Smooth muscle cell (in vitro differentiated cells): ENCODE measurements at regions not wholly inside any gene's neighbourhood (a gene's known extent, or its start where the extent isn't known, plus 50 kb on each side); places are given as distances from the start of the nearest gene placed in this dataset.

Source experiments
- DNase-seq: peaks from one replicate; lab custom pipeline; 2025; ENCODE audit not compliant: unreplicated experiment; lab: John Stamatoyannopoulos, UW
- H2AFZ ChIP-seq: fragments of 200-600 bp; sonication (generic); 2 replicates; pipeline ENCODE4 v1.6.0; 2016; ENCODE audit warnings: antibody characterized with exemption, low read depth, mild to moderate bottlenecking
- H3F3A ChIP-seq: fragments of 200-600 bp; sonication (generic); 2 replicates; pipeline ENCODE4 v1.6.0; 2017; ENCODE audit warnings: antibody characterized with exemption, low read depth
- H3K27ac ChIP-seq: fragments of 200-600 bp; sonication (generic); 2 replicates; pipeline ENCODE4 v1.5.1; 2016; ENCODE audit warnings: low read depth, mild to moderate bottlenecking
- H3K27me3 ChIP-seq: fragments of 200-600 bp; sonication (generic); 2 replicates; pipeline ENCODE4 v1.6.1; 2016; ENCODE audit warnings: low read depth, mild to moderate bottlenecking
- H3K36me3 ChIP-seq: fragments of 200-600 bp; sonication (generic); 2 replicates; pipeline ENCODE4 v1.5.1; 2016; ENCODE audit warnings: low read depth
- H3K4me1 ChIP-seq: fragments of 200-600 bp; sonication (generic); 2 replicates; pipeline ENCODE4 v1.5.1; 2016; ENCODE audit warnings: low read depth
- H3K4me2 ChIP-seq: fragments of 200-600 bp; sonication (generic); 2 replicates; pipeline ENCODE4 v1.6.0; 2016; ENCODE audit warnings: mild to moderate bottlenecking
- H3K4me3 ChIP-seq: fragments of 200-600 bp; sonication (generic); 2 replicates; pipeline ENCODE4 v1.5.1; 2016; ENCODE audit warnings: mild to moderate bottlenecking
- H3K79me2 ChIP-seq: fragments of 200-600 bp; sonication (generic); 2 replicates; pipeline ENCODE4 v1.6.0; 2016; ENCODE audit warnings: low read depth, mild to moderate bottlenecking
- H3K9ac ChIP-seq: fragments of 200-600 bp; sonication (generic); 2 replicates; pipeline ENCODE4 v1.6.0; 2016; ENCODE audit warnings: low read depth
- H3K9me3 ChIP-seq: fragments of 200-600 bp; sonication (generic); replicated peaks from 2 replicates; pipeline ENCODE4 v1.5.1; 2016; ENCODE audit warnings: low read depth
- H4K20me1 ChIP-seq: fragments of 200-600 bp; sonication (generic); 2 replicates; pipeline ENCODE4 v1.6.0; 2016; ENCODE audit warnings: low read depth
- CTCF ChIP-seq: fragments of 200-600 bp; sonication (generic); IDR thresholded peaks from 2 replicates; pipeline ENCODE4 v1.5.1; 2017; ENCODE audit warnings: borderline replicate concordance, mild to moderate bottlenecking, antibody characterized with exemption; ENCODE audit not compliant: insufficient read depth, poor library complexity, severe bottlenecking
- WGBS: methylation state at CpG from one replicate; pipeline ENCODE4 v1.1.7; 2016; ENCODE audit warnings: low lambda C conversion rate; 5-methylcytosine and 5-hydroxymethylcytosine counted together

GRCh38 chr13:107685876-107686275, 529.5 kb downstream of the LIG4 start:
- Histone ChIP-seq H3K27me3 (no peaks in the 10 kb centered on the region), H3K36me3 (no peaks in the 10 kb centered on the region), H4K20me1 (no peaks in the 10 kb centered on the region), H3K4me3 (no peak overlapping the region), H3F3A (no peaks in the 10 kb centered on the region), H3K27ac (no peak overlapping the region), H3K9ac (no peak overlapping the region), H3K4me2 (no peak overlapping the region), H2AFZ (no peak overlapping the region), H3K79me2 (no peaks in the 10 kb centered on the region), H3K9me3 (no peaks in the 10 kb centered on the region), H3K4me1 (no peaks in the 10 kb centered on the region)
- 96% methylated on average over 9 of the region's 9 CpGs for WGBS
- no peak for DNase-seq
- no peak for TF ChIP-seq CTCF

- Histone ChIP-seq H2AFZ (no peak overlapping the region), H3F3A (no peaks in the 10 kb centered on the region), H3K4me3 (no peak overlapping the region), H3K79me2 (no peaks in the 10 kb centered on the region), H3K27me3 (no peaks in the 10 kb centered on the region), H3K9me3 (no peaks in the 10 kb centered on the region), H3K4me2 (no peak overlapping the region), H3K27ac (no peak overlapping the region), H3K36me3 (no peaks in the 10 kb centered on the region), H3K9ac (no peak overlapping the region), H3K4me1 (no peaks in the 10 kb centered on the region), H4K20me1 (no peaks in the 10 kb centered on the region)
- TF ChIP-seq CTCF = no peak
- WGBS = 83% methylated on average over 10 of the region's 10 CpGs
- no peak for DNase-seq
These were observed 533.7 kb downstream of the LIG4 start for GRCh38 chr13:107681600-107681999.

GRCh38 chr13:107680115-107680514, 535.2 kb downstream of the LIG4 start:
- Histone ChIP-seq H3K9ac (no peak overlapping the region), H3K27me3 (no peaks in the 10 kb centered on the region), H4K20me1 (no peaks in the 10 kb centered on the region), H3K9me3 (no peaks in the 10 kb centered on the region), H3K27ac (no peak overlapping the region), H3F3A (no peaks in the 10 kb centered on the region), H3K79me2 (no peaks in the 10 kb centered on the region), H3K36me3 (no peaks in the 10 kb centered on the region), H3K4me1 (no peaks in the 10 kb centered on the region), H3K4me2 (no peak overlapping the region), H2AFZ (no peak overlapping the region), H3K4me3 (no peak overlapping the region)
- WGBS = 81% methylated on average over 7 of the region's 7 CpGs
- DNase-seq = no peak
- no peak for TF ChIP-seq CTCF

GRCh38 chr13:107678075-107678689, 537.2 kb downstream of the LIG4 start:
- TF ChIP-seq CTCF = no peak
- no peak overlapping the region for H3K4me2 ChIP-seq
- H3K4me3 ChIP-seq = no peak overlapping the region
- no peaks in the 10 kb centered on the region for H3K4me1 ChIP-seq
- no peaks in the 10 kb centered on the region for H3K79me2 ChIP-seq
- H4K20me1 ChIP-seq = no peaks in the 10 kb centered on the region
- no peaks in the 10 kb centered on the region for H3K9me3 ChIP-seq
- DNase-seq = no peak
- H2AFZ ChIP-seq = no peak overlapping the region
- H3F3A ChIP-seq = no peaks in the 10 kb centered on the region
- H3K9ac ChIP-seq = no peak overlapping the region
- H3K36me3 ChIP-seq = no peaks in the 10 kb centered on the region
- 84% methylated on average over 11 of the region's 11 CpGs for WGBS
- no peaks in the 10 kb centered on the region for H3K27me3 ChIP-seq
- H3K27ac ChIP-seq = no peak overlapping the region
